Midbrain (tissue), 1 donor: ENCODE measurements at regions not wholly inside any gene's neighbourhood (a gene's known extent, or its start where the extent isn't known, plus 50 kb on each side); places are given as distances from the start of the nearest gene placed in this dataset.
"Not testable (repeated sequence)": the region's sequence is repeated elsewhere in the genome, so short reads cannot be mapped to it uniquely, and the experiment has no call there.

Experiments
- DNase-seq: peaks from one replicate; lab custom pipeline; 2025; lab: John Stamatoyannopoulos, UW

GRCh38 chr2:53208815-53209214, 558.8 kb upstream of the CHAC2 start:
- DNase-seq = no peak

GRCh38 chr2:53206226-53206625, 561.4 kb upstream of the CHAC2 start:
- DNase-seq = not testable (repeated sequence)

GRCh38 chr2:53202063-53202462, 565.5 kb upstream of the CHAC2 start:
- DNase-seq = peak; percentile 1

- DNase-seq = no peak
Observed at GRCh38 chr2:53200072-53200471, 567.5 kb upstream of the CHAC2 start.

GRCh38 chr2:53188851-53189510, 578.6 kb upstream of the CHAC2 start:
- no peak for DNase-seq

- DNase-seq = no peak
Observed at GRCh38 chr2:53183581-53183980, 584.0 kb upstream of the CHAC2 start.

GRCh38 chr2:53182601-53183000, 585.0 kb upstream of the CHAC2 start:
- no peak for DNase-seq

GRCh38 chr2:53181759-53182158, 585.8 kb upstream of the CHAC2 start:
- no peak for DNase-seq

GRCh38 chr2:53177327-53177726, 590.3 kb upstream of the CHAC2 start:
- DNase-seq = no peak

GRCh38 chr2:53174539-53174938, 593.1 kb upstream of the CHAC2 start:
- no peak for DNase-seq

- no peak for DNase-seq
Observed at GRCh38 chr2:53173698-53174455, 593.7 kb upstream of the CHAC2 start.

GRCh38 chr2:53173091-53173490, 594.5 kb upstream of the CHAC2 start:
- DNase-seq = no peak

- DNase-seq = no peak
Observed at GRCh38 chr2:53170466-53170865, 597.1 kb upstream of the CHAC2 start.

GRCh38 chr2:53167227-53167626, 600.4 kb upstream of the CHAC2 start:
- no peak for DNase-seq

GRCh38 chr2:53150146-53150545, 617.5 kb upstream of the CHAC2 start:
- no peak for DNase-seq

- DNase-seq = no peak
Observed at GRCh38 chr2:53148221-53148620, 619.4 kb upstream of the CHAC2 start.

- DNase-seq = no peak
Observed at GRCh38 chr2:53131416-53131815, 636.2 kb upstream of the CHAC2 start.

- no peak for DNase-seq
Observed at GRCh38 chr2:53130441-53130943, 637.1 kb upstream of the CHAC2 start.

GRCh38 chr2:53129851-53130250, 637.8 kb upstream of the CHAC2 start:
- DNase-seq = no peak

GRCh38 chr2:53127061-53127650, 640.4 kb upstream of the CHAC2 start:
- no peak for DNase-seq

- DNase-seq = no peak
Observed at GRCh38 chr2:53114991-53115390, 652.6 kb upstream of the CHAC2 start.

- DNase-seq = no peak
Observed at GRCh38 chr2:53114582-53114981, 653.0 kb upstream of the CHAC2 start.

- DNase-seq = not testable (repeated sequence)
Observed at GRCh38 chr2:53112408-53112807, 655.2 kb upstream of the CHAC2 start.
